ENCODE measurements at regions not wholly inside any gene's neighbourhood (a gene's known extent, or its start where the extent isn't known, plus 50 kb on each side); places are given as distances from the start of the nearest gene placed in this dataset.

- DNase-seq (ENCODE audit: extremely low spot score, unreplicated experiment) = no peak
- H3K9me3 Mint-ChIP-seq (ENCODE audit: unreplicated experiment) = no peaks in the 10 kb centered on the region
- TF ChIP-seq CTCF (IDR thresholded peaks at IDR 0.05) = no peak
- no peaks in the 10 kb centered on the region for H3K27me3 Mint-ChIP-seq (ENCODE audit: unreplicated experiment)
- H3K4me1 Mint-ChIP-seq (ENCODE audit: unreplicated experiment) = peaks cover 26% of the 10 kb centered on the region
- no peaks in the 10 kb centered on the region for H3K36me3 Mint-ChIP-seq (ENCODE audit: unreplicated experiment)
- H3K4me3 Mint-ChIP-seq (ENCODE audit: unreplicated experiment) = no peak overlapping the region
- no peak overlapping the region for H3K27ac Mint-ChIP-seq (ENCODE audit: unreplicated experiment)
Observed at GRCh38 chr3:178193846-178194245, 342.4 kb upstream of the KCNMB2 start.

- no peak overlapping the region for H3K4me3 Mint-ChIP-seq (ENCODE audit: unreplicated experiment)
- peaks cover 27% of the 10 kb centered on the region for H3K4me1 Mint-ChIP-seq (ENCODE audit: unreplicated experiment)
- no peak for DNase-seq (ENCODE audit: extremely low spot score, unreplicated experiment)
Observed at GRCh38 chr3:178194539-178194938, 341.7 kb upstream of the KCNMB2 start.

GRCh38 chr3:178195824-178196223 is 340.4 kb upstream of the KCNMB2 start:
- DNase-seq (ENCODE audit: extremely low spot score, unreplicated experiment) = no peak
- TF ChIP-seq CTCF (IDR thresholded peaks at IDR 0.05) = no peak
- H3K36me3 Mint-ChIP-seq (ENCODE audit: unreplicated experiment) = no peaks in the 10 kb centered on the region

More at GRCh38 chr3:178194539-178194938, 341.7 kb upstream of the KCNMB2 start:
- Mint-ChIP-seq H3K27ac (ENCODE audit: unreplicated experiment) (no peak overlapping the region), H3K36me3 (ENCODE audit: unreplicated experiment) (no peaks in the 10 kb centered on the region), H3K27me3 (ENCODE audit: unreplicated experiment) (no peaks in the 10 kb centered on the region), H3K9me3 (ENCODE audit: unreplicated experiment) (no peaks in the 10 kb centered on the region)
- TF ChIP-seq CTCF (IDR thresholded peaks at IDR 0.05) = no peak

GRCh38 chr3:178198329-178198728 is 337.9 kb upstream of the KCNMB2 start:
- no peak overlapping the region for H3K4me3 Mint-ChIP-seq (ENCODE audit: unreplicated experiment)
- DNase-seq (ENCODE audit: extremely low spot score, unreplicated experiment) = no peak

More at GRCh38 chr3:178195824-178196223, 340.4 kb upstream of the KCNMB2 start:
- Mint-ChIP-seq H3K27ac (ENCODE audit: unreplicated experiment) (no peak overlapping the region), H3K9me3 (ENCODE audit: unreplicated experiment) (no peaks in the 10 kb centered on the region), H3K27me3 (ENCODE audit: unreplicated experiment) (no peaks in the 10 kb centered on the region), H3K4me3 (ENCODE audit: unreplicated experiment) (no peak overlapping the region), H3K4me1 (ENCODE audit: unreplicated experiment) (peaks cover 23% of the 10 kb centered on the region)

GRCh38 chr3:178200316-178200715 is 335.9 kb upstream of the KCNMB2 start:
- Mint-ChIP-seq H3K4me1 (ENCODE audit: unreplicated experiment) (peaks cover 21% of the 10 kb centered on the region), H3K4me3 (ENCODE audit: unreplicated experiment) (no peak overlapping the region), H3K27me3 (ENCODE audit: unreplicated experiment) (no peaks in the 10 kb centered on the region), H3K9me3 (ENCODE audit: unreplicated experiment) (no peaks in the 10 kb centered on the region), H3K27ac (ENCODE audit: unreplicated experiment) (no peak overlapping the region), H3K36me3 (ENCODE audit: unreplicated experiment) (no peaks in the 10 kb centered on the region)
- no peak for DNase-seq (ENCODE audit: extremely low spot score, unreplicated experiment)
- TF ChIP-seq CTCF (IDR thresholded peaks at IDR 0.05) = no peak

More at GRCh38 chr3:178198329-178198728, 337.9 kb upstream of the KCNMB2 start:
- TF ChIP-seq CTCF (IDR thresholded peaks at IDR 0.05) = no peak
- Mint-ChIP-seq H3K27ac (ENCODE audit: unreplicated experiment) (peak overlapping the region; percentile 10), H3K27me3 (ENCODE audit: unreplicated experiment) (no peaks in the 10 kb centered on the region), H3K4me1 (ENCODE audit: unreplicated experiment) (peaks cover 23% of the 10 kb centered on the region), H3K36me3 (ENCODE audit: unreplicated experiment) (no peaks in the 10 kb centered on the region), H3K9me3 (ENCODE audit: unreplicated experiment) (no peaks in the 10 kb centered on the region)
